WTC11 (cell line): ENCODE measurements at regions not wholly inside any gene's neighbourhood (a gene's known extent, or its start where the extent isn't known, plus 50 kb on each side); places are given as distances from the start of the nearest gene placed in this dataset.

Experiments
- ATAC-seq: fragments of 200-7000 bp; cut with Tn5 transposase; 2 replicates; pipeline ENCODE4 v1.10.0; 2021; ENCODE audit warnings: mild to moderate bottlenecking, moderate library complexity
- CTCF ChIA-PET: fragments of 300-600 bp; sonication (Branson Sonifier 250); formaldehyde crosslinking; loops from one replicate; lab custom pipeline; 2021; ENCODE audit warnings: antibody characterized with exemption; lab: Charles Lee
- POLR2A ChIA-PET: fragments of 350-600 bp; sonication (Branson Sonifier 250); formaldehyde crosslinking; loops from one replicate; lab custom pipeline; 2021; ENCODE audit warnings: antibody characterized with exemption; lab: Charles Lee
- DNase-seq: peaks from one replicate; pipeline ENCODE4 v3.0.0; 2021; ENCODE audit warnings: low spot score
- H3K27ac Mint-ChIP-seq: 2 replicates; pipeline ENCODE4 v1.8.0; 2021; ENCODE audit warnings: mixed read lengths
- H3K27me3 Mint-ChIP-seq: 2 replicates; pipeline ENCODE4 v1.8.0; 2021; ENCODE audit warnings: low read depth, mild to moderate bottlenecking, moderate library complexity, mixed read lengths
- H3K36me3 Mint-ChIP-seq: 2 replicates; pipeline ENCODE4 v1.8.0; 2021; ENCODE audit warnings: mixed read lengths
- H3K4me1 Mint-ChIP-seq: 2 replicates; pipeline ENCODE4 v1.8.0; 2022; ENCODE audit warnings: mixed read lengths
- H3K4me3 Mint-ChIP-seq: 2 replicates; pipeline ENCODE4 v1.8.0; 2021; ENCODE audit warnings: mild to moderate bottlenecking, moderate library complexity, mixed read lengths
- H3K9me3 Mint-ChIP-seq: 2 replicates; pipeline ENCODE4 v1.8.0; 2021; ENCODE audit warnings: mixed read lengths
- ATF2 ChIP-seq: sonication (generic); formaldehyde crosslinking; IDR thresholded peaks from 2 replicates; pipeline ENCODE4 v1.8.1; 2022; ENCODE audit warnings: low read depth, missing genetic modification reagents, borderline replicate concordance
- CREB1 ChIP-seq: sonication (generic); formaldehyde crosslinking; IDR thresholded peaks from 2 replicates; pipeline ENCODE4 v1.8.0; 2023; ENCODE audit warnings: mild to moderate bottlenecking, missing genetic modification reagents
- CREM ChIP-seq: sonication (generic); formaldehyde crosslinking; IDR thresholded peaks from 2 replicates; pipeline ENCODE4 v1.8.1; 2022; ENCODE audit warnings: mild to moderate bottlenecking, missing genetic modification reagents, moderate library complexity
- EMX1 ChIP-seq: fragments of 250-450 bp; sonication (Bioruptor Pico); IDR thresholded peaks from 2 replicates; pipeline ENCODE4 v1.8.0; 2021; ENCODE audit warnings: mild to moderate bottlenecking
- ESRRA ChIP-seq: sonication (generic); formaldehyde crosslinking; IDR thresholded peaks from 2 replicates; pipeline ENCODE4 v1.8.1; 2022; ENCODE audit warnings: mild to moderate bottlenecking, missing genetic modification reagents, borderline replicate concordance
- GTF2I ChIP-seq: fragments of 250-450 bp; sonication (Bioruptor Pico); conservative IDR thresholded peaks from 2 replicates; pipeline ENCODE4 v1.4.0; 2021; ENCODE audit warnings: mild to moderate bottlenecking
- HMGA2 ChIP-seq: fragments of 250-450 bp; sonication (Bioruptor Pico); IDR thresholded peaks from 2 replicates; pipeline ENCODE4 v1.4.0; 2021; ENCODE audit warnings: mild to moderate bottlenecking, moderate library complexity
- KAT7 ChIP-seq: sonication (generic); formaldehyde crosslinking; IDR thresholded peaks from 2 replicates; pipeline ENCODE4 v1.8.1; 2023; ENCODE audit warnings: missing genetic modification reagents, mild to moderate bottlenecking, borderline replicate concordance
- NFYB ChIP-seq: sonication (generic); formaldehyde crosslinking; conservative IDR thresholded peaks from 2 replicates; pipeline ENCODE4 v1.8.0; 2022; ENCODE audit warnings: low read depth, missing genetic modification reagents
- OVOL2 ChIP-seq: fragments of 250-450 bp; sonication (Bioruptor Pico); IDR thresholded peaks from 2 replicates; pipeline ENCODE4 v1.9.0; 2021; ENCODE audit warnings: mild to moderate bottlenecking, borderline replicate concordance
- PRDM15 ChIP-seq: sonication (generic); formaldehyde crosslinking; IDR thresholded peaks from 2 replicates; pipeline ENCODE4 v1.8.0; 2022; ENCODE audit warnings: missing genetic modification reagents
- SMAD4 ChIP-seq: sonication (generic); formaldehyde crosslinking; IDR thresholded peaks from 2 replicates; pipeline ENCODE4 v1.8.0; 2022; ENCODE audit warnings: mild to moderate bottlenecking, missing genetic modification reagents
- TEAD4 ChIP-seq: sonication (generic); formaldehyde crosslinking; IDR thresholded peaks from 2 replicates; pipeline ENCODE4 v1.8.0; 2022; ENCODE audit warnings: mild to moderate bottlenecking, missing genetic modification reagents
- TP53 ChIP-seq: sonication (generic); formaldehyde crosslinking; IDR thresholded peaks from 2 replicates; pipeline ENCODE4 v1.8.1; 2023; ENCODE audit warnings: mild to moderate bottlenecking, missing genetic modification reagents
- USF1 ChIP-seq: sonication (generic); formaldehyde crosslinking; IDR thresholded peaks from 2 replicates; pipeline ENCODE4 v1.8.0; 2022; ENCODE audit warnings: mild to moderate bottlenecking, missing genetic modification reagents
- ZNF263 ChIP-seq: sonication (generic); formaldehyde crosslinking; IDR thresholded peaks from 2 replicates; pipeline ENCODE4 v1.8.1; 2022; ENCODE audit warnings: low read depth, mild to moderate bottlenecking, moderate library complexity, missing genetic modification reagents
- ZNF317 ChIP-seq: sonication (generic); formaldehyde crosslinking; IDR thresholded peaks from 2 replicates; pipeline ENCODE4 v1.8.1; 2023; ENCODE audit warnings: low read depth, mild to moderate bottlenecking, moderate library complexity, missing genetic modification reagents, borderline replicate concordance
- ZNF396 ChIP-seq: fragments of 250-450 bp; sonication (Bioruptor Pico); IDR thresholded peaks from 2 replicates; pipeline ENCODE4 v1.8.0; 2021; ENCODE audit warnings: mild to moderate bottlenecking, moderate library complexity, borderline replicate concordance
- ZNF425 ChIP-seq: fragments of 250-450 bp; sonication (Bioruptor Pico); conservative IDR thresholded peaks from 2 replicates; pipeline ENCODE4 v1.9.0; 2021; ENCODE audit warnings: mild to moderate bottlenecking
- TF ChIP-seq, protein P1 (sequence below): sonication (generic); formaldehyde crosslinking; conservative IDR thresholded peaks from 2 replicates; pipeline ENCODE4 v1.8.1; 2022; ENCODE audit warnings: mild to moderate bottlenecking, missing genetic modification reagents
- TF ChIP-seq, protein P2 (sequence below): fragments of 250-450 bp; sonication (Bioruptor Pico); IDR thresholded peaks from 2 replicates; pipeline ENCODE4 v1.9.0; 2021; ENCODE audit warnings: mild to moderate bottlenecking
- TF ChIP-seq, protein P3 (sequence below): sonication (generic); formaldehyde crosslinking; IDR thresholded peaks from 2 replicates; pipeline ENCODE4 v1.8.1; 2022; ENCODE audit warnings: mild to moderate bottlenecking, moderate library complexity, missing genetic modification reagents

DNA sequence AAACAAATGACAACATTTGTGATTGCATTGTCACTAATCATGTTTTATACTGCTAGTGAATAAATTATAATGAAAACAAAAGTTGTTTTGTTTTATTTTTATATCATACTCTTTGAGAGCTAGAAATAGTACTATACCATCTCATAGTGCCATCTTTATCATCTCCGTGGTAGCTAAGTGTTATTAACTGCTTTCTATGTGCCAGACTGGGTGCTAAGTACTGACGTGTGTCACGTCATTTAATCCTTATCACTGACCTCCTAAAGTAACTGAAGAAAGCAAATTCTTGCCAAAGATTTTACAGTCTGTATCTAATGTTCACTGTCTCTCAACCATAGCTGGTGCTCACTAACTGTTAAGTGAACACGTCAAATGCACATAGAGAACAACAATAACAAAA, 99.5 kb upstream of the CNTN3 start:
- Mint-ChIP-seq H3K9me3 (peaks cover 10% of the 10 kb centered on the region; the same call in 1 of the 2 replicates), H3K4me1 (no peaks in the 10 kb centered on the region), H3K27ac (no peak overlapping the region), H3K36me3 (no peaks in the 10 kb centered on the region; the same call in 1 of the 2 replicates), H3K27me3 (no peaks in the 10 kb centered on the region), H3K4me3 (no peak overlapping the region)
- no peak for TF ChIP-seq SMAD4 (CRISPR knock-in tag)
- TF ChIP-seq NFYB (CRISPR knock-in tag): no peak
- no peak for TF ChIP-seq CREB1 (CRISPR knock-in tag)
- no peak for TF ChIP-seq ESRRA (CRISPR knock-in tag)
- no peak for TF ChIP-seq TEAD4
- no peak for TF ChIP-seq HMGA2 (CRISPR knock-in tag)
- TF ChIP-seq ZNF317 (CRISPR knock-in tag): no peak
- no peak for TF ChIP-seq KAT7 (CRISPR knock-in tag)
- TF ChIP-seq, protein P1, sequence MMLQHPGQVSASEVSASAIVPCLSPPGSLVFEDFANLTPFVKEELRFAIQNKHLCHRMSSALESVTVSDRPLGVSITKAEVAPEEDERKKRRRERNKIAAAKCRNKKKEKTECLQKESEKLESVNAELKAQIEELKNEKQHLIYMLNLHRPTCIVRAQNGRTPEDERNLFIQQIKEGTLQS: no peak
- TF ChIP-seq ZNF263 (CRISPR knock-in tag): no peak
- no peak for TF ChIP-seq TP53 (CRISPR knock-in tag)
- TF ChIP-seq OVOL2: no peak
- TF ChIP-seq CREM: no peak
- no peak for TF ChIP-seq USF1 (CRISPR knock-in tag)
- TF ChIP-seq, protein P2, sequence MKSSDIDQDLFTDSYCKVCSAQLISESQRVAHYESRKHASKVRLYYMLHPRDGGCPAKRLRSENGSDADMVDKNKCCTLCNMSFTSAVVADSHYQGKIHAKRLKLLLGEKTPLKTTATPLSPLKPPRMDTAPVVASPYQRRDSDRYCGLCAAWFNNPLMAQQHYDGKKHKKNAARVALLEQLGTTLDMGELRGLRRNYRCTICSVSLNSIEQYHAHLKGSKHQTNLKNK: no peak
- CTCF ChIA-PET: no interaction called here
- DNase-seq (no peak), ATAC-seq (no peak)
- POLR2A ChIA-PET: no interaction called here

DNA sequence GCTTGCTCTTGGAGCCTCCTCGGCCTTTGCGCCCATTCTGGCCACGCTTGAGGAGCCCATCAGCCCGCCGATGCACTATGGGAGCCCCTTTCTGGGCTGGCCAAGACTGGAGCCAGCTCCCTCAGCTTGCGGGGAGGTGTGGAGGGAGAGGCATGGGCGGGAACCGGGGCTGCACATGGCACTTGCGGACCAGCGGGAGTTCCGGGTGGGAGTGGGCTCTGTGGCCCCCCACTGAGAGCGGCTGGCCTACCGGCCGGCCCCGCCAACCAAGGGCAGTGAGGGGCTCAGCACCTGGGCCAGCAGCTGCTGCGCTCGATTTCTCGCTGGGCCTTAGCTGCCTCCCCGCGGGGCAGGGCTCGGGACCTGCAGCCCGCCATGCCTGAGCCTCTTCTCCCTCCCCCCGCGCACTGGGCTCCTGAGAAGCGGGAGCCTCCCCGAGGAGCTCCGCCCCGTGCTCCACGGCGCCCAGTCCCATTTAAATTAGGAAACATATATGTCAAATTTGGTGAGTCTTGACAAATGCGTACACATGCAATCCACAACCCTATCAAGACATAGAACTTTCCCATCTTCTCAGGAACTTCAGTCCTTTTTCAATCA, 97.6 kb upstream of the CNTN3 start:
- CTCF ChIA-PET: no interaction called here
- POLR2A ChIA-PET: no interaction called here
- no peaks in the 10 kb centered on the region; the same call in 1 of the 2 replicates for H3K27me3 Mint-ChIP-seq
- DNase-seq: no peak
- H3K27ac Mint-ChIP-seq: no peak overlapping the region
- no peak for ATAC-seq
- H3K36me3 Mint-ChIP-seq: no peaks in the 10 kb centered on the region; the same call in 1 of the 2 replicates
- peaks cover 10% of the 10 kb centered on the region; the same call in 1 of the 2 replicates for H3K9me3 Mint-ChIP-seq
- H3K4me1 Mint-ChIP-seq: no peaks in the 10 kb centered on the region; the same call in 1 of the 2 replicates
- H3K4me3 Mint-ChIP-seq: no peak overlapping the region
- TF ChIP-seq ATF2 (CRISPR knock-in tag) (no peak), GTF2I (CRISPR knock-in tag) (no peak), PRDM15 (CRISPR knock-in tag) (no peak), ZNF425 (CRISPR knock-in tag) (no peak), EMX1 (CRISPR knock-in tag) (no peak), ZNF396 (CRISPR knock-in tag) (no peak)
- TF ChIP-seq, protein P3, sequence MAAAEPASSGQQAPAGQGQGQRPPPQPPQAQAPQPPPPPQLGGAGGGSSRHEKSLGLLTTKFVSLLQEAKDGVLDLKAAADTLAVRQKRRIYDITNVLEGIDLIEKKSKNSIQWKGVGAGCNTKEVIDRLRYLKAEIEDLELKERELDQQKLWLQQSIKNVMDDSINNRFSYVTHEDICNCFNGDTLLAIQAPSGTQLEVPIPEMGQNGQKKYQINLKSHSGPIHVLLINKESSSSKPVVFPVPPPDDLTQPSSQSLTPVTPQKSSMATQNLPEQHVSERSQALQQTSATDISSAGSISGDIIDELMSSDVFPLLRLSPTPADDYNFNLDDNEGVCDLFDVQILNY (CRISPR knock-in tag): no peak
